H1 (cell line): ENCODE measurements at regions not wholly inside any gene's neighbourhood (a gene's known extent, or its start where the extent isn't known, plus 50 kb on each side); places are given as distances from the start of the nearest gene placed in this dataset.

Source experiments
- CEBPB ChIP-seq: IDR thresholded peaks from 2 replicates; pipeline ENCODE4 v1.6.1; 2012; ENCODE audit warnings: low read depth, low read length
- CTCF ChIP-seq, 3 experiments: IDR thresholded peaks; 1 replicate in 2 of 3; 2 replicates in 1 of 3; pipeline versions ENCODE4 v1.5.1 to v1.6.1; 2011; ENCODE audit warnings: low read length in 3 of 3, mild to moderate bottlenecking in 3 of 3, inconsistent platforms in 2 of 3, low read depth in 1 of 3, moderate library complexity in 1 of 3; ENCODE audit not compliant: insufficient read depth in 1 of 3; ENCODE audit errors: control extremely low read depth in 1 of 3

DNA sequence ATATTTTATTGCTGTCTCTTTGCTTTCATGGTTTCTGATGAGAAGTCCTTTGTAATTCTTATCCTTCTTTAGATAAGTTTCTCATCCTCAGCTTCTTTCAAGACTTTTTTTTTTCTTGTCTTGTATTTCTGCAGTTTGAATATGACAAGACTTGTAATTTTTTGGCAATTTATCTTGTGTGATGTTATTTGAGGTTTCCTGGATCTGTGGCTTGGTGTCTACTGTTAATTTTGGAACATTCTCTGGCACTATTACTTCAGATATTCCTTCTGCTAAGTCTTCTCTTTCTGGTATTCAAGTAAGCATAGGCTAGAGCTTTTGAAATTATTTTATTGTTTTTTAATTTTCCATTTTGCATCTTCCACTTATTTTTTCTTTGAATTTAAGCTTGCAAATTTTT is 1083.2 kb downstream of the CNTNAP5 start:
- TF ChIP-seq CEBPB (no peak), CTCF (IDR thresholded peaks at IDR 0.05; ENCODE audit: control extremely low read depth in 1 of 3, insufficient read depth in 1 of 3, low read depth in 1 of 3, low read length in 3 of 3) (no peak)
